Upper lobe of right lung (tissue), 1 donor: ENCODE measurements at regions not wholly inside any gene's neighbourhood (a gene's known extent, or its start where the extent isn't known, plus 50 kb on each side); places are given as distances from the start of the nearest gene placed in this dataset.
"Not testable (repeated sequence)": the region's sequence is repeated elsewhere in the genome, so short reads cannot be mapped to it uniquely, and the experiment has no call there.

Experiments
- ATAC-seq: fragments of 200-7000 bp; cut with Tn5 transposase; one replicate; pipeline ENCODE4 v1.9.1; 2020; ENCODE audit warnings: mild to moderate bottlenecking, moderate library complexity
- DNase-seq: peaks from one replicate; pipeline ENCODE4 v3.0.0-alpha.2; 2020
- H3K27ac ChIP-seq: fragments of 200-600 bp; one replicate; pipeline ENCODE4 v1.8.0; 2022
- H3K27me3 ChIP-seq: fragments of 200-600 bp; one replicate; pipeline ENCODE4 v1.8.0; 2022; ENCODE audit warnings: mild to moderate bottlenecking
- H3K36me3 ChIP-seq: fragments of 200-600 bp; one replicate; pipeline ENCODE4 v1.8.0; 2022
- H3K4me1 ChIP-seq: fragments of 200-600 bp; one replicate; pipeline ENCODE4 v1.8.0; 2022
- H3K4me3 ChIP-seq: fragments of 200-600 bp; one replicate; pipeline ENCODE4 v1.8.0; 2022; ENCODE audit warnings: mild to moderate bottlenecking
- H3K9me3 ChIP-seq: fragments of 200-600 bp; one replicate; pipeline ENCODE4 v1.8.0; 2022
- CTCF ChIP-seq: fragments of 200-600 bp; IDR thresholded peaks from one replicate; pipeline ENCODE4 v1.8.0; 2022; ENCODE audit warnings: antibody characterized with exemption
- intact Hi-C: fragments of 100-400 bp; cut with DNase I; formaldehyde crosslinking; loops from one replicate; pipeline ENCODE4 v1.11.0; 2022
- donor health status: DM: no; HTN: yes; CAD: no; lungs with severe emphysema.

- no peaks in the 10 kb centered on the region for H3K4me1 ChIP-seq
- H3K9me3 ChIP-seq = no peaks in the 10 kb centered on the region
- DNase-seq (no peak), ATAC-seq (no peak)
- H3K27me3 ChIP-seq = no peaks in the 10 kb centered on the region
- H3K36me3 ChIP-seq = no peaks in the 10 kb centered on the region
- H3K4me3 ChIP-seq = no peak overlapping the region
- TF ChIP-seq CTCF = no peak
- intact Hi-C loops = no loop called here
- H3K27ac ChIP-seq = no peak overlapping the region
These were observed 1657.7 kb upstream of the CELF4 start for GRCh38 chr18:39223283-39223682.

GRCh38 chr18:39215920-39216319 is 1650.3 kb upstream of the CELF4 start:
- TF ChIP-seq CTCF = no peak

GRCh38 chr18:39211461-39211860 is 1645.9 kb upstream of the CELF4 start:
- no peak for DNase-seq
- no peak overlapping the region for H3K4me3 ChIP-seq

More at GRCh38 chr18:39215920-39216319, 1650.3 kb upstream of the CELF4 start:
- no peak for DNase-seq
- intact Hi-C loops = no loop called here
- H3K4me1 ChIP-seq = no peaks in the 10 kb centered on the region
- H3K27me3 ChIP-seq = no peaks in the 10 kb centered on the region
- H3K4me3 ChIP-seq = no peak overlapping the region
- no peak overlapping the region for H3K27ac ChIP-seq
- no peaks in the 10 kb centered on the region for H3K36me3 ChIP-seq
- no peak for ATAC-seq
- no peaks in the 10 kb centered on the region for H3K9me3 ChIP-seq

GRCh38 chr18:39209173-39209572 is 1643.6 kb upstream of the CELF4 start:
- TF ChIP-seq CTCF = no peak
- intact Hi-C loops = no loop called here
- no peak overlapping the region for H3K27ac ChIP-seq
- H3K36me3 ChIP-seq = no peaks in the 10 kb centered on the region
- H3K9me3 ChIP-seq = no peaks in the 10 kb centered on the region
- DNase-seq = no peak
- no peak overlapping the region for H3K4me3 ChIP-seq
- no peak for ATAC-seq
- H3K27me3 ChIP-seq = no peaks in the 10 kb centered on the region
- no peaks in the 10 kb centered on the region for H3K4me1 ChIP-seq

More at GRCh38 chr18:39211461-39211860, 1645.9 kb upstream of the CELF4 start:
- Histone ChIP-seq H3K9me3 (no peaks in the 10 kb centered on the region), H3K4me1 (no peaks in the 10 kb centered on the region), H3K36me3 (no peaks in the 10 kb centered on the region), H3K27me3 (no peaks in the 10 kb centered on the region), H3K27ac (no peak overlapping the region)
- intact Hi-C loops = no loop called here
- TF ChIP-seq CTCF = no peak
- no peak for ATAC-seq

GRCh38 chr18:39208729-39209128 is 1643.1 kb upstream of the CELF4 start:
- intact Hi-C loops = no loop called here
- TF ChIP-seq CTCF = no peak
- no peaks in the 10 kb centered on the region for H3K27me3 ChIP-seq
- no peak overlapping the region for H3K4me3 ChIP-seq
- DNase-seq = no peak
- H3K9me3 ChIP-seq = no peaks in the 10 kb centered on the region
- no peaks in the 10 kb centered on the region for H3K4me1 ChIP-seq
- no peaks in the 10 kb centered on the region for H3K36me3 ChIP-seq
- no peak for ATAC-seq
- no peak overlapping the region for H3K27ac ChIP-seq

GRCh38 chr18:39208190-39208589 is 1642.6 kb upstream of the CELF4 start:
- Histone ChIP-seq H3K9me3 (no peaks in the 10 kb centered on the region), H3K36me3 (no peaks in the 10 kb centered on the region), H3K27me3 (no peaks in the 10 kb centered on the region), H3K4me1 (no peaks in the 10 kb centered on the region), H3K4me3 (no peak overlapping the region), H3K27ac (no peak overlapping the region)
- no peak for TF ChIP-seq CTCF
- ATAC-seq (no peak), DNase-seq (no peak)
- intact Hi-C loops = no loop called here

GRCh38 chr18:39206398-39207103 is 1641.0 kb upstream of the CELF4 start:
- H3K27ac ChIP-seq, ATAC-seq, intact Hi-C loops, H3K9me3 ChIP-seq, H3K36me3 ChIP-seq, H3K4me3 ChIP-seq, H3K4me1 ChIP-seq, H3K27me3 ChIP-seq, DNase-seq: not testable (repeated sequence)
